ENCODE measurements at regions not wholly inside any gene's neighbourhood (a gene's known extent, or its start where the extent isn't known, plus 50 kb on each side); places are given as distances from the start of the nearest gene placed in this dataset.

DNA sequence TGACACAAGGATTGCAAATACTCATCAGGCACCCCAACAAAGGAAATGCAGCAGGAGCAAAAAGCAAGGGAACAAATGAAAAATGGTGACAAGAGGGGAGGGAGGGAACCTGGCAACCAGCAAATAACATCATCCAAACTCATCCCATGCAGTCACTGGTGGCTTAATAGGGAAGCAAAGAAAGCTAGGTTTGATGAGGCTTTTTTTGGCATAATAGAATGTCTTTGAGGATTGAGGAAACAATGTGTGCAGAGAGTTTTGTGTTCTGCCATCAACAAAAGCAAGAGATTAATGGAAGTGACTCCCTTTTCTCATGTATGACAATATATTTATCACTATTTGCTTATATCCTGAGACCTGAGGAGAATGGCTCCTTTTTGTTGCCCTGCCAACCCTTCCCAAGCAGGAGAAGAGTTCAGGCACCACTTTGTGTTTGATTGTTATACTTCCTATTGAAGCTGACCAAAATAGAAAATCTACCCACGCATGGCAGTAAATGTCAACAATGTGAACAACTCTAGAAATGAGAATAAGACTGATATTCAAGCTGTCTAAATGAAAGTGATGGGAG is 375.7 kb downstream of the CAAP1 start:
- H3K9me3 ChIP-seq = no peaks in the 10 kb centered on the region
- DNase-seq = no peak
- WGBS, 2 donors = 60 to 81% methylated on average over 1 of the region's 1 CpG
- no peak overlapping the region for H3K27ac ChIP-seq
- TF ChIP-seq, protein P1, sequence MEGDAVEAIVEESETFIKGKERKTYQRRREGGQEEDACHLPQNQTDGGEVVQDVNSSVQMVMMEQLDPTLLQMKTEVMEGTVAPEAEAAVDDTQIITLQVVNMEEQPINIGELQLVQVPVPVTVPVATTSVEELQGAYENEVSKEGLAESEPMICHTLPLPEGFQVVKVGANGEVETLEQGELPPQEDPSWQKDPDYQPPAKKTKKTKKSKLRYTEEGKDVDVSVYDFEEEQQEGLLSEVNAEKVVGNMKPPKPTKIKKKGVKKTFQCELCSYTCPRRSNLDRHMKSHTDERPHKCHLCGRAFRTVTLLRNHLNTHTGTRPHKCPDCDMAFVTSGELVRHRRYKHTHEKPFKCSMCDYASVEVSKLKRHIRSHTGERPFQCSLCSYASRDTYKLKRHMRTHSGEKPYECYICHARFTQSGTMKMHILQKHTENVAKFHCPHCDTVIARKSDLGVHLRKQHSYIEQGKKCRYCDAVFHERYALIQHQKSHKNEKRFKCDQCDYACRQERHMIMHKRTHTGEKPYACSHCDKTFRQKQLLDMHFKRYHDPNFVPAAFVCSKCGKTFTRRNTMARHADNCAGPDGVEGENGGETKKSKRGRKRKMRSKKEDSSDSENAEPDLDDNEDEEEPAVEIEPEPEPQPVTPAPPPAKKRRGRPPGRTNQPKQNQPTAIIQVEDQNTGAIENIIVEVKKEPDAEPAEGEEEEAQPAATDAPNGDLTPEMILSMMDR (IDR thresholded peaks at IDR 0.05) = no peak
- no peak for TF ChIP-seq POLR2A (IDR thresholded peaks at IDR 0.05)
- H3K4me1 ChIP-seq = no peaks in the 10 kb centered on the region
- no peaks in the 10 kb centered on the region for H3K36me3 ChIP-seq (ENCODE audit: low read depth, missing control alignments)
- no peaks in the 10 kb centered on the region for H3K27me3 ChIP-seq
- intact Hi-C loops (cut with DNase I; ENCODE audit: low total_unique reads) = no loop called here
- no peak overlapping the region for H3K4me3 ChIP-seq

DNA sequence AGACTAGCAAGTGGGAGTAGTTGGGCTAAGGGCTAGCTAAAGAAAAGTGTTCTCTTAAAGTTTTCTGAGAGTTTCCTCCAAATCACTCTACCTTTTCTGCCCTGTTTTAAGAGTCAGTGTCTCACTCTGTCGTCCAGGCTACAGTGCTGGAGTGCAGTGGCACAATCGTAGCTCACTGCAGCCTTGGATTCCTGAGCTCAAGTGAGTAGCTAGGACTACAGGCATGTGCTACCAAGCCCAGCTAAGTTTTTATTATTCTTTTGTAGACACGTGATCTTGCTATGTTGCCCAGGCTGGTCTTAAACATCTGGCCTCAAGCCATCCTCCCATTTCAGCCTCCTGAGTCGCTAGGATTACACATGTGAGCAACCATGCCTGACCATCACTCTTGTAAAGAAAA is 378.9 kb downstream of the CAAP1 start:
- 87 to 88% methylated on average over 4 of the region's 4 CpGs for WGBS, 2 donors
- TF ChIP-seq POLR2A (IDR thresholded peaks at IDR 0.05) = no peak
- TF ChIP-seq, protein P1 (IDR thresholded peaks at IDR 0.05) = no peak
- intact Hi-C loops (cut with DNase I; ENCODE audit: low total_unique reads) = no loop called here

DNA sequence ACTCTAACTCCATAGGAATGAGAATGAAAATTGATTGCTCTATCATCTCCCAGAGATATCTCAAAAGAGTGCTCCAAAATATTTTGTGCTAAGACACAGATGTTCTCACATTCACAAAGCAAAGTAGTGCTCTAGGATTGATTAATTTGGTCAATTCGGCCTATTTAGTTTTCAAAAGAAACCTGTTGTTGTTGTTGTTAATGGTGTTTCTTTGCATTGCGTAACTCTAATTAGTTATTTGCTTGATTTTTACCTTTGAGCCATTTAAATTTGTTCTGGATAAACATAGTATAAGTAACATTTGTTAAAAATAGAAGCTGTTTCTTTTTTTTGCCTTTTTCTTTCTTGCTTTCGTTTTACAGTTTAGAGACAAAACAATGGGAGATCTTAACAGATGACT is 382.5 kb downstream of the CAAP1 start:
- intact Hi-C loops (cut with DNase I; ENCODE audit: low total_unique reads) = no loop called here

More for the DNA sequence above, 378.9 kb downstream of the CAAP1 start:
- Histone ChIP-seq H3K27me3 (no peaks in the 10 kb centered on the region), H3K27ac (no peak overlapping the region), H3K9me3 (no peaks in the 10 kb centered on the region), H3K36me3 (ENCODE audit: low read depth, missing control alignments) (no peaks in the 10 kb centered on the region), H3K4me3 (no peak overlapping the region), H3K4me1 (no peaks in the 10 kb centered on the region)
- no peak for DNase-seq

DNA sequence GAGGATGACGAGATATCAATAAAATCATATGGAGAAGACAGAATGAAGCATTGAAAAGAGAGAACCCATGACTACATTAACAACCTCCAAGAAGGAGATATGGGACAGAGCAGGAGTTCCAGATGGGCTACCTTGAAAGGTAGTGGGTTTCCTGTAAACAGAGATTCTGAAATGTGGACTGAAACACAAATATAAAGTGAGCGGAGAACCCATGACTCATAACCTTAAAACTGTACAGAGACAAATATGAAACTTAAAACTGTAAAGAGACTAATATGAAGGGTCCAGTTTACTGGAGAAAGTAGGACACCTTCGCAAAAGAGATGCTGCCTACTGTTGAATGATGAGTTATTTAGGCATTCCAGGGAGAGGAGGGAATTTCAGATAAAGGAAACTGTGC is 383.7 kb downstream of the CAAP1 start:
- Histone ChIP-seq H3K4me3 (no peak overlapping the region), H3K4me1 (peaks cover under 1% of the 10 kb centered on the region), H3K9me3 (no peaks in the 10 kb centered on the region), H3K27ac (no peak overlapping the region), H3K27me3 (no peaks in the 10 kb centered on the region), H3K36me3 (ENCODE audit: low read depth, missing control alignments) (no peaks in the 10 kb centered on the region)
- no peak for TF ChIP-seq POLR2A (IDR thresholded peaks at IDR 0.05)
- TF ChIP-seq, protein P1 (IDR thresholded peaks at IDR 0.05) = no peak
- WGBS, 2 donors = 88 to 93% methylated on average over 3 of the region's 3 CpGs
- intact Hi-C loops (cut with DNase I; ENCODE audit: low total_unique reads) = no loop called here
- no peak for DNase-seq

More for the DNA sequence above, 382.5 kb downstream of the CAAP1 start:
- Histone ChIP-seq H3K36me3 (ENCODE audit: low read depth, missing control alignments) (no peaks in the 10 kb centered on the region), H3K4me1 (no peaks in the 10 kb centered on the region), H3K27ac (no peak overlapping the region), H3K4me3 (no peak overlapping the region), H3K9me3 (no peaks in the 10 kb centered on the region), H3K27me3 (no peaks in the 10 kb centered on the region)
- no peak for DNase-seq
- WGBS, 2 donors = 58 to 59% methylated on average over 3 of the region's 3 CpGs
- TF ChIP-seq, protein P1 (IDR thresholded peaks at IDR 0.05) = no peak
- TF ChIP-seq POLR2A (IDR thresholded peaks at IDR 0.05) = no peak

DNA sequence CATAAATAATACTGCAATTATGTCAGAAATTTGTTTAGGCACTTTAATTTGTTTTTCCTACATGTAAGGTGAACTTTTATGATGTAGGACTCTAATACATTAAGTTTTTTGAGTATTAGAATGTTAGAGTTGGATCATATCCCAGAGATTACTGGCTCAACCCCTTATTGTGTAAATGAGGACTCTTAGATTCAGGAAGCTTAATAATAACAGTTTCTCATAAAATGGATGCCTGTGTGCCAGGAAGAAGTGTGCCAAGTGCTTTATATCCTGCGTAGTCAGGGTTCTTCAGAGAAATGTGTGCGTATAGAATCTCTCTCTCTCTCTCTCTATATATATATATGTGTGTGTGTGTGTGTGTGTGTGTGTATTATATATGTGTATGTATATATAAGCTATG is 388.5 kb downstream of the CAAP1 start:
- intact Hi-C loops (cut with DNase I; ENCODE audit: low total_unique reads) = no loop called here

More for the DNA sequence above, 388.5 kb downstream of the CAAP1 start:
- TF ChIP-seq POLR2A (IDR thresholded peaks at IDR 0.05) = no peak
- TF ChIP-seq, protein P1 (IDR thresholded peaks at IDR 0.05) = no peak
- Histone ChIP-seq H3K9me3 (no peaks in the 10 kb centered on the region), H3K36me3 (ENCODE audit: low read depth, missing control alignments) (no peaks in the 10 kb centered on the region), H3K4me1 (peaks cover 3% of the 10 kb centered on the region), H3K27me3 (no peaks in the 10 kb centered on the region), H3K27ac (no peak overlapping the region), H3K4me3 (no peak overlapping the region)
- WGBS, 2 donors = 21 to 30% methylated on average over 2 of the region's 2 CpGs
- no peak for DNase-seq

All from testis (tissue), 2 donors.